Ishikawa (cell line): ENCODE measurements at regions not wholly inside any gene's neighbourhood (a gene's known extent, or its start where the extent isn't known, plus 50 kb on each side); places are given as distances from the start of the nearest gene placed in this dataset.

Source experiments
- CEBPB ChIP-seq: IDR thresholded peaks from 2 replicates; pipeline ENCODE4 v1.6.1; 2012
- CREB1 ChIP-seq: IDR thresholded peaks from 2 replicates; pipeline ENCODE4 v1.6.1; 2012; ENCODE audit warnings: low read depth
- EP300 ChIP-seq: IDR thresholded peaks from 2 replicates; pipeline ENCODE4 v1.6.1; 2012; ENCODE audit warnings: borderline replicate concordance
- FOXM1 ChIP-seq: IDR thresholded peaks from 2 replicates; pipeline ENCODE4 v1.6.1; 2012; ENCODE audit warnings: low read depth, borderline replicate concordance
- MAX ChIP-seq: IDR thresholded peaks from 2 replicates; pipeline ENCODE4 v1.6.1; 2012
- NFIC ChIP-seq: IDR thresholded peaks from 2 replicates; pipeline ENCODE4 v1.6.1; 2012
- RAD21 ChIP-seq: IDR thresholded peaks from 2 replicates; pipeline ENCODE4 v1.6.1; 2012; ENCODE audit warnings: low read depth
- TAF1 ChIP-seq: IDR thresholded peaks from 2 replicates; pipeline ENCODE4 v1.6.1; 2012; ENCODE audit warnings: low read depth, mild to moderate bottlenecking
- TCF12 ChIP-seq: IDR thresholded peaks from 2 replicates; pipeline ENCODE4 v1.6.1; 2012; ENCODE audit warnings: low read depth
- TEAD4 ChIP-seq: IDR thresholded peaks from 2 replicates; pipeline ENCODE4 v1.6.1; 2012
- YY1 ChIP-seq: IDR thresholded peaks from 2 replicates; pipeline ENCODE4 v1.6.1; 2012; ENCODE audit warnings: low read depth
- ZBTB7A ChIP-seq: IDR thresholded peaks from 2 replicates; pipeline ENCODE4 v1.6.1; 2012; ENCODE audit warnings: low read depth
- TF ChIP-seq, protein P1 (sequence below): IDR thresholded peaks from 2 replicates; pipeline ENCODE4 v1.6.1; 2012; ENCODE audit warnings: low read depth, mild to moderate bottlenecking

DNA sequence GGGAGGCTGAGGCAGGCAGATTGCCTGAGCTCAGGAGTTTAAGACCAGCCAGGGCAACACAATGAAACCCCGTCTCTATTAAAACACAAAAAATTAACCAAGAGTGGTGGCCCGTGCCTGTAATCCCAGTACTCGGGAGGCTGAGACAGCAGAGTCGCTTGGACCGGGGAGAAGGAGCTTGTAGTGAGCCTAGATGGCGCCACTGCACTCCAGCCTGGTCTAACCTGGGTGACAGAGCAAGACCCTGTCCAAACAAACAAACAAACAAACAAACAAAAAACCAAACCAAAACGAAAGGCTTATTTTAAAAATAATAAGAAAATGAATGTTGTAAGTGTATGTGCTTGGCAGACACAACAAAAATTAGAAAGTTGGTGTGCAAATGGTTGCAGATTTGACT is 536.3 kb upstream of the PTPRD start:
- TF ChIP-seq MAX: no peak
- no peak for TF ChIP-seq TCF12
- no peak for TF ChIP-seq YY1
- TF ChIP-seq NFIC: no peak
- peak; percentile 28 for TF ChIP-seq RAD21
- TF ChIP-seq FOXM1: no peak
- no peak for TF ChIP-seq CREB1
- no peak for TF ChIP-seq TAF1
- TF ChIP-seq EP300: no peak
- TF ChIP-seq CEBPB: no peak
- no peak for TF ChIP-seq ZBTB7A
- TF ChIP-seq, protein P1, sequence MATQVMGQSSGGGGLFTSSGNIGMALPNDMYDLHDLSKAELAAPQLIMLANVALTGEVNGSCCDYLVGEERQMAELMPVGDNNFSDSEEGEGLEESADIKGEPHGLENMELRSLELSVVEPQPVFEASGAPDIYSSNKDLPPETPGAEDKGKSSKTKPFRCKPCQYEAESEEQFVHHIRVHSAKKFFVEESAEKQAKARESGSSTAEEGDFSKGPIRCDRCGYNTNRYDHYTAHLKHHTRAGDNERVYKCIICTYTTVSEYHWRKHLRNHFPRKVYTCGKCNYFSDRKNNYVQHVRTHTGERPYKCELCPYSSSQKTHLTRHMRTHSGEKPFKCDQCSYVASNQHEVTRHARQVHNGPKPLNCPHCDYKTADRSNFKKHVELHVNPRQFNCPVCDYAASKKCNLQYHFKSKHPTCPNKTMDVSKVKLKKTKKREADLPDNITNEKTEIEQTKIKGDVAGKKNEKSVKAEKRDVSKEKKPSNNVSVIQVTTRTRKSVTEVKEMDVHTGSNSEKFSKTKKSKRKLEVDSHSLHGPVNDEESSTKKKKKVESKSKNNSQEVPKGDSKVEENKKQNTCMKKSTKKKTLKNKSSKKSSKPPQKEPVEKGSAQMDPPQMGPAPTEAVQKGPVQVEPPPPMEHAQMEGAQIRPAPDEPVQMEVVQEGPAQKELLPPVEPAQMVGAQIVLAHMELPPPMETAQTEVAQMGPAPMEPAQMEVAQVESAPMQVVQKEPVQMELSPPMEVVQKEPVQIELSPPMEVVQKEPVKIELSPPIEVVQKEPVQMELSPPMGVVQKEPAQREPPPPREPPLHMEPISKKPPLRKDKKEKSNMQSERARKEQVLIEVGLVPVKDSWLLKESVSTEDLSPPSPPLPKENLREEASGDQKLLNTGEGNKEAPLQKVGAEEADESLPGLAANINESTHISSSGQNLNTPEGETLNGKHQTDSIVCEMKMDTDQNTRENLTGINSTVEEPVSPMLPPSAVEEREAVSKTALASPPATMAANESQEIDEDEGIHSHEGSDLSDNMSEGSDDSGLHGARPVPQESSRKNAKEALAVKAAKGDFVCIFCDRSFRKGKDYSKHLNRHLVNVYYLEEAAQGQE: no peak
- TF ChIP-seq TEAD4: no peak
